DMS153 (cell line): ENCODE measurements at regions not wholly inside any gene's neighbourhood (a gene's known extent, or its start where the extent isn't known, plus 50 kb on each side); places are given as distances from the start of the nearest gene placed in this dataset.

ENCODE experiments used
- DNase-seq: peaks from one replicate; lab custom pipeline; 2025; lab: John Stamatoyannopoulos, UW

GRCh38 chrX:68947882-68948605 lies 119.2 kb downstream of the EFNB1 start:
- no peak for DNase-seq

DNA sequence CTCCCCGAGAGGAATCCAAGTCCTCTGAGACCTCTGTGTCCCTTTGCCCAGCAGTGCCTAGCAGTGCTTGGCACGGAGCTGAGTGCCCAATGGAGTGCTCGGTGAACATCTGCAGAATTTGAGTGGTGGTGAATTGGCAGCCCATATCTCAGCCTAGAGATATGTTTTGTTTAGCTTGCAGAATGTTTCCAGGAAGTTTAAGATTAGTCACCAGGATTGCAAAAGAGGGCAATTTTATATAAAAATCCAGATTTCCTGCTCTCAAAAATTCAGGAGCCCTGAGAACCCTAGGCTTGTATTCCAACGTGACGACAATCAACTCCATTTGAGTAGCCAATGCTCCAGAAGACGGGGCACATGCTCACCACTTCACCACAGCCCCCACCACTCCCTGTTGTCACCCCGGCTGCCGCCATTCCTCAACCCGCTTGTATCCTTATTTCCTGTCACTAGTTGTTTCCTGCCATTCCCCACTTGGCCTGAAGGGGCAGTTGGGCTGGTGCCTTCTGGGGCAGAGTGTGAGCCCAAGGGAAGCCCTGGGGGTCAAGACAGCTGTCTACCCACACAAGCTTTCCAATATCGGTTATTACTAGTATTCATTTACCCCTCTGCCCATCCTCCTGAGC lies 116.9 kb downstream of the EFNB1 start:
- no peak for DNase-seq

DNA sequence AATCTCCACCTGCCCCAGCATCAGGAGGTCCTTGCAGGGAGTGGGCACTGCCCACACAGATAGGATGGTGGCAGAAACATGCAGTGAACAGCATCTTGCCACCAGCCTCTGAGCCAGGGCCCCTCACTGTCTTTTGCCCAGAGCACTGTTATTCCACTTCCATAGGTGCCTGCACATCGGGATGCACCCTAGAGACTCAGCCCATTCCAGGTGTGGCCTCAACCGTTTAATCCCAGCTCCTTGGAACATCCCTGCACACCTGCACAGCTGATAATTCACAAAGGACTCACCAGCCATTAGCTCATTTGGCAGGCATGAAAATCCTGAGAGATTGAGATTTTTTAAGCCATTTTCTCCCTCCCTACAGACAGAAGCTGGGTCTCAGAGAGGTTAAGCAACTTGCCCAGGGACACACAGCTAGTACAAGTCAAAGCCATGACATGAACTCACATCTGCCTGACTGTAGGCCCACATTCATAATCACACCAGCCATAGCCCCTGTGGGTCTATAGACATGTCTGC lies 116.3 kb downstream of the EFNB1 start:
- no peak for DNase-seq

- no peak for DNase-seq
These were observed 115.4 kb downstream of the EFNB1 start for GRCh38 chrX:68944211-68944610.

DNA sequence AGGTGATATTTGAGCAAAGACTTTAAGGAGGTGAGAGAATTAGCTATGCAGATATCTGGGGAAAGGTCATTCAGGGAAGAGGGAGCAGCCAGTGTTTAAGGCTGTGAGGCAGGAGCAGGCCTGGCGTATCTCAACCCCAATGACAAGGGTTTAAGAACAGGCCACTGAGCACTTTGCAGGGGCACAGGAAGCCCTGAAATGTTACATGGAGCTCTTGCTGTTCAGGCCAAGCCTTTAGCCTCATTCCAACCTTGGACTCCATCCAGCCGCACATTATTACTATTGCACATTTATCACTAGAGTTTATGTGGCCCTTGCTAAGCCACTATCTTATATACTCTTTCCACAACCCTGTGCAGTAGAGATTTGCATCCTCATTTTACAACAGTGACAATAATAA lies 114.0 kb downstream of the EFNB1 start:
- DNase-seq, result no peak

- DNase-seq, result peak; percentile 38
These were observed 113.3 kb downstream of the EFNB1 start for GRCh38 chrX:68942104-68942503.

GRCh38 chrX:68941385-68941952 lies 112.6 kb downstream of the EFNB1 start:
- no peak for DNase-seq

DNA sequence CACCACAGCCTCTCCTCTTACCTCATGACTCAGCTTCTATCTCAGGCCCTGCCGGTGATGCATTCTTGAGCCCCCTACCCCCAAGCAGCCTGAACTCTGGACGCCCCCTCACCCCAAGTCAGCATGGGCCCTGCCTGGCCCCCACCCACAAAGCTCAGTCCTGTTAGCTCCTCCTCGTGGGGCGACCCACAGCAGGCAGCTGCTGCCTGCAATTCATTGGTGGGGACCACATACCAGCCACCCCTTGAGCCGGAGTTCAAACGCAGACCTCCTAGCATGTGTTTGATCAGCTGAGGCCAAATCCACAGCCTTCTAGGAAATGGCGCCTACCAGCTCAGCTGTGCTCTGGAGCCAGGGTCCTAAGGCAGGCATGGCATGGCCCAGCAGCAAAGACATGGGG lies 111.8 kb downstream of the EFNB1 start:
- DNase-seq, result no peak

GRCh38 chrX:68939868-68940267 lies 111.0 kb downstream of the EFNB1 start:
- no peak for DNase-seq

DNA sequence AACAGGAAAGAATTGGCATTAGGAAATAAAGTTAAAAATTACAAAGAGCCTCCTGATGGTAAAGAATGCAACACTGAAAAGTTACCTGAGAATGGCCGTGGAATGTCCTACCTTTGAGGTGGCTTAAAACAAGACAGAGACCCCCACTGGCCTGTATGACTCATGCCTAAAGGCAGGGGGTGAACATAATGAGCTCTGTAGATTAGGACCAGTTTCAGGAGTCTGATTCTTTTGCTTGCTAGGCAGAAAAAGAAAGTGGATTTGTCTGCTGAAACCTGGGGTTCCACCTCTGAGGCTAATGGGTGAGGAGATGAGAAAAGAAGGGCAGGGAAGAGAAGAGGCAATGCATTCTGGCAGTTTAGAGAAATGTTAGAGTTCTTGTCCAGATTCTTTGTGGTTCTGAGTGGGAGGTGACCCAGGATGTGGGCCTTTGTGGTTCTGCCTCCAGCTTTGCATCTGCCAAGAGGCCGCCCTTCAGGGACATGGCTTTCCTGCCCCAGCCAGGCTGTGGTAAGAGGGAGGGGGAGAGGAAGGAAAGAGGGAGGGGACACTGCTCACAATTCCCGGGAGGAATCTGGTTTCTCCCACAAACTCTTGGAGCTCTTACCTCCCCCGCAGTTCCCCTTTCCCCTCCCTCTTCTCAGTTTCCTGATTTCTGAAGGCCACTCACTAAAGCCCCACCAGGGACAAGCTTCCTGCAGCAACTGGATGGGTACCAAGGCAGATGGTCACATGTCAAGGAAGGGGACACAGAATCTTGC lies 109.6 kb downstream of the EFNB1 start:
- DNase-seq, result no peak

DNA sequence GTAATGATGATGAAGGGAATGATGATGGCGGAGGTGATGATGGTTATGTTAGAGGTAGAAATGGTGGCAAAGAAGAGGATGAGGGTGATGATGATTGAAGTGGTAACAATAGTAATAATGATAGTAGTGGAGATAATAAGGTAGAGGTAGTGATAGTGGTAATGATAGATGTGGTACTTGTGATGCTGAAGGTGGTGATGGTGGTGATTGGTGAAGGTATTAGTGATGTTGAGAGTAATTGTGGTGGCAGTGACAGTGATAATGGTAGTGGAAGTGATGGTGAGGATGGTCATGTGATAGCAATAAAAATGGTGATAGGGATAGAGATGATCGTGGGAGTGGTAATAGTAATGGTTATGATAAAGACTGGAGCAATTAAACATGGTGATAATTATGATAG lies 108.8 kb downstream of the EFNB1 start:
- DNase-seq, result no peak

DNA sequence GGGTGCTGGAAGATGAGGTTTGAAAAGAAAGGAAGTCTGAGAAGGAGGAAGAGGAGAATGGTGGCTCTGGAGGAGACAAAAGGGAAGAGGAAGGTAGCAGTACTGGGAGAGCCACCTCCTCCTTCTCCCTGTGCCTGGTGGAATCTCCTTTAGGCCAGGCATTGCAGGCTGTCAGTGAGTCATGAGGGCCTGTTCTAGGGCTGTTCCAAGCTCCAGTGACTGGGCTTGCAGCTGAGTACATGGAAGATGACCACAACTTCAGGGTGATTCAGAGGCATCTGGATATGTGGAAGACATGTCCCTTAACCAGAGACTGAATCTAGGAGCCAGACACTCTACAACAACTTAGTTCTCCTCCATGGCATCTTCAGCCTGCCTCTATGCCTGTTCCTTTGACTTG lies 107.8 kb downstream of the EFNB1 start:
- no peak for DNase-seq

GRCh38 chrX:68936126-68936525 lies 107.3 kb downstream of the EFNB1 start:
- DNase-seq, result no peak

- DNase-seq, result no peak
These were observed 106.5 kb downstream of the EFNB1 start for GRCh38 chrX:68935362-68935761.

- no peak for DNase-seq
These were observed 106.1 kb downstream of the EFNB1 start for GRCh38 chrX:68934922-68935321.

DNA sequence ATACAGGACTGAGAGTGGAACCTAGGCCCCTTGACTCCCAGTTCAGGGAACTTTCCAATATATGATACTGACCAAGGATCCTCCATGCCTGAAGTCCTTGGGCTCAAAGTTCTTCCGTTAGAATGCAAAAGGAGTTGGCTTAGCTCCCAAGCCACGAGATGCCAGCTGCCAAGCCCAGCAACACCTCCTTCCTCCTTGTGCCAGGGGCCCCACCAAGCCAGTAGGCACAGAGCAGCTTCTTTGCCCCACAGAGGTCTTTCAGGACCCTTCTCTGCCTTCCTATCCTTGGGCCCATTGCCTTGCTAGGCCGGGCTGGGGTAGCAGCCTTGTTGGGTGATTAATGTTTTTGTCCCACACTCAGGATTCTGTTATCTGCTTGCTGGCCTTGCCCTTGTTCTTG lies 105.6 kb downstream of the EFNB1 start:
- no peak for DNase-seq

DNA sequence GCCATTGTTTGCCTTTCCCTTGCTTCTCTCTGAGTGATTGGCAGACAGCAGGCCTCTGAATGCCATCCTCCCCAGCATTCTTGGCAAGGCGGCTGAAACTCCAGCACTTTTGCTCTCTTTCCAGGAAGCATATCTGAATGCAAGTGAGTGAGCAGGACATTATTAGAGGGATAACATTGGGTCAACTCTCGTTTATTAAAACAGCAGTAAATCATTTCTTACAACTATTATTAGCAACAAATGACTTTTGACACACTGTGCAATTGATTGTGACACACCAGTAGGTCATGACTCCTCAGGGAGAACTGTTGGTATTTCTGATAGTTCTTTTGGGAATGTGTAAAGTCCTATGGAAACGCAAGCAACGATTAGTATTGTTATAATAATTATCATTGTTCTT lies 103.8 kb downstream of the EFNB1 start:
- no peak for DNase-seq

- no peak for DNase-seq
These were observed 102.5 kb downstream of the EFNB1 start for GRCh38 chrX:68931345-68931744.

DNA sequence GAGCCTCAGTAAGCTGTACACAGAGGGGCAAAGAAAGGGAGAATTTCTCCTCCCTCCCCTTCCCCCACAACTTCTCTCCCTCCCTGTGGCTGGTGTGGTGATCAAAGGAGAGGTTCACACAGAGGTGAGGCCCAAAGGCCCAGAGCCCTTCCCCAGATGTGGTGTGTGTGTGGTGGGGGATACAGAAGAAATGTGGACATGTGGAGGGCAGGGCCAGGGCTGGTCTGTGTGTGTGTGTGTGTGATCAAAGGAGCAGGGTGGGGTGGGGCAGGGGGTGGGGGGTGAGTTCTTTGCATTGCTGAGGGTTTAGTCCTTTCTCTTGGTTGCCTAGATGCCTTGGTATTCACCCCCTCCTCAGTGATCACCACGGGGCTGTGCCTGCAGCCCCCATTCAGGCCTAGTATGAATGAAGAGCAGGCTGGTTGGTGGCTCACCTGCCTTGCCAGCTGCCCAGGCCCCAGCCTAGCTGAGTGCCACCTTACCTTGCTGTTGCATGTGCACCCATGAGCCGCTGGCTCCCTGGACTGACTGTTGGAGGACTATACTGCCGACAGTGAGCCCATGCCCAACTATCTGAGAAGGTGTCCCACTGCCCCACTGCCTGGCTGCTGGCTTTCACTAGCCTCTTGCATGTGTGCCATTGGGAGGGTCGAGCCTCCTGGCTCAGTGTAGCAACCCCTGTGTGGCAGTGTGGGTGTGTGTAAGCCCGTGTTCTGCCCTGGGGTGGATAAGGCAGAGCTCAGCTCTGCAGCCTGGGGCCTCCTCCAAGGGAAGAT lies 101.9 kb downstream of the EFNB1 start:
- no peak for DNase-seq

GRCh38 chrX:68929332-68930150 lies 100.7 kb downstream of the EFNB1 start:
- no peak for DNase-seq

GRCh38 chrX:68928401-68928800 lies 99.6 kb downstream of the EFNB1 start:
- no peak for DNase-seq
